Neutrophil (primary cell): ENCODE measurements at regions not wholly inside any gene's neighbourhood (a gene's known extent, or its start where the extent isn't known, plus 50 kb on each side); places are given as distances from the start of the nearest gene placed in this dataset.

ENCODE experiments used
- H3K27ac ChIP-seq: fragments of 200-600 bp; sonication (generic); 2 replicates; pipeline ENCODE4 v1.5.1; 2016; ENCODE audit warnings: mild to moderate bottlenecking, moderate library complexity
- H3K27me3 ChIP-seq: fragments of 200-600 bp; sonication (generic); 2 replicates; pipeline ENCODE4 v1.6.0; 2016; ENCODE audit warnings: mild to moderate bottlenecking
- H3K36me3 ChIP-seq: fragments of 200-600 bp; sonication (generic); 2 replicates; pipeline ENCODE4 v1.5.1; 2017
- H3K4me1 ChIP-seq, 2 experiments: fragments of 200-600 bp in 1 of 2; sonication (generic) in 1 of 2; 1 replicate in 1 of 2; 2 replicates in 1 of 2; pipeline versions ENCODE4 v1.5.1 to v1.6.1; 2013 to 2016; ENCODE audit warnings: low read depth in 1 of 2, low read length in 1 of 2, mild to moderate bottlenecking in 1 of 2, moderate library complexity in 1 of 2; ENCODE audit not compliant: control insufficient read depth in 1 of 2, insufficient read depth in 1 of 2
- H3K4me3 ChIP-seq, 2 experiments: fragments of 200-600 bp in 1 of 2; sonication (generic) in 1 of 2; 1 replicate in 1 of 2; 2 replicates in 1 of 2; pipeline ENCODE4 v1.5.1; 2013 to 2016; ENCODE audit warnings: low read depth in 1 of 2, low read length in 1 of 2, mild to moderate bottlenecking in 1 of 2, moderate library complexity in 1 of 2
- H3K9me3 ChIP-seq: fragments of 200-600 bp; sonication (generic); 2 replicates; pipeline ENCODE4 v1.5.1; 2016
- TF ChIP-seq, protein P1 (sequence below): fragments of 200-600 bp; sonication (generic); IDR thresholded peaks from 2 replicates; pipeline ENCODE4 v1.5.1; 2016; ENCODE audit warnings: antibody characterized with exemption

DNA sequence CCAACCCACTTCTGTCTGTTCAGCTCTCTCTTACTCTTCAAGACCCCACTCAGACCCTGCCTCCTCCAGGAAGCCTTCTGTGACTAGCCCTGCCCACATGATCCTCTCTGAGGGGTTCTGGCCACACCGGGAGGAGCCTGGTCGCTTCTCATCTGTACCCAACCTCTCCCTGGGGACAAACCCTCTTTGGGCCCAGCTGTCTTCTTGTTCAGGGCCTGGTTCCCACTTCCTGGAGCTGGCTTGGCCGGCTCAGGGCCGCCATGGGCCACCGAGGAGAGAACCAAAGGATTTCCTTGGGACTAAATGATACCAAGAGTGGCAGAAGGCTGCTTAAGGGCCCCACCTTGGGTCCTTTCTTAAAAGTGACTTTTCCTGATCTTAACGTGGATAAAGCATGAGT lies 124.7 kb upstream of the ZBTB40 start:
- no peak overlapping the region for H3K27ac ChIP-seq
- H3K27me3 ChIP-seq: peaks cover 6% of the 10 kb centered on the region
- no peaks in the 10 kb centered on the region for H3K9me3 ChIP-seq
- no peak overlapping the region for H3K4me3 ChIP-seq
- TF ChIP-seq, protein P1, sequence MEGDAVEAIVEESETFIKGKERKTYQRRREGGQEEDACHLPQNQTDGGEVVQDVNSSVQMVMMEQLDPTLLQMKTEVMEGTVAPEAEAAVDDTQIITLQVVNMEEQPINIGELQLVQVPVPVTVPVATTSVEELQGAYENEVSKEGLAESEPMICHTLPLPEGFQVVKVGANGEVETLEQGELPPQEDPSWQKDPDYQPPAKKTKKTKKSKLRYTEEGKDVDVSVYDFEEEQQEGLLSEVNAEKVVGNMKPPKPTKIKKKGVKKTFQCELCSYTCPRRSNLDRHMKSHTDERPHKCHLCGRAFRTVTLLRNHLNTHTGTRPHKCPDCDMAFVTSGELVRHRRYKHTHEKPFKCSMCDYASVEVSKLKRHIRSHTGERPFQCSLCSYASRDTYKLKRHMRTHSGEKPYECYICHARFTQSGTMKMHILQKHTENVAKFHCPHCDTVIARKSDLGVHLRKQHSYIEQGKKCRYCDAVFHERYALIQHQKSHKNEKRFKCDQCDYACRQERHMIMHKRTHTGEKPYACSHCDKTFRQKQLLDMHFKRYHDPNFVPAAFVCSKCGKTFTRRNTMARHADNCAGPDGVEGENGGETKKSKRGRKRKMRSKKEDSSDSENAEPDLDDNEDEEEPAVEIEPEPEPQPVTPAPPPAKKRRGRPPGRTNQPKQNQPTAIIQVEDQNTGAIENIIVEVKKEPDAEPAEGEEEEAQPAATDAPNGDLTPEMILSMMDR: no peak
- no peaks in the 10 kb centered on the region for H3K36me3 ChIP-seq
- H3K4me1 ChIP-seq: no peaks in the 10 kb centered on the region

DNA sequence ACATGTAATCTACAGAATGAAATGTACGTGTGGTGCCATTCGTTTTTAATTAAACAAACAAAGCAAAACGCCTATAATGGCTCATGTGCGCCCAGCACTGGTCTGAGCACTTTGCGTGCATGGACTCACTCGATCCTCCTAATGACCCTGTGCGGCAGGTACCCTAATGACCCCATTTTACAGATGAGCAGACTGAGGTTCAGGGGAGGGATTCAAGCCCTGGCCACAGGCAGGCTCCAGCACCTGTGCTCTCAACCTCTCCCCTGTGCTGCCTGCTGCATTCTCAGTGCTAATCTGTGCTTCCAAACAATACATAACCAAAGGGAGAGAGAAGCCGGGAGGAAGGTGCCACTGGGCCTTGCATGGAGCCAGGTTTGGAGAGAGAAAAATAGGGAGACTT lies 124.2 kb upstream of the ZBTB40 start:
- Histone ChIP-seq H3K27me3 (peaks cover 6% of the 10 kb centered on the region), H3K4me1 (no peaks in the 10 kb centered on the region), H3K27ac (no peak overlapping the region), H3K36me3 (no peaks in the 10 kb centered on the region), H3K9me3 (no peaks in the 10 kb centered on the region), H3K4me3 (no peak overlapping the region)
- TF ChIP-seq, protein P1: no peak

DNA sequence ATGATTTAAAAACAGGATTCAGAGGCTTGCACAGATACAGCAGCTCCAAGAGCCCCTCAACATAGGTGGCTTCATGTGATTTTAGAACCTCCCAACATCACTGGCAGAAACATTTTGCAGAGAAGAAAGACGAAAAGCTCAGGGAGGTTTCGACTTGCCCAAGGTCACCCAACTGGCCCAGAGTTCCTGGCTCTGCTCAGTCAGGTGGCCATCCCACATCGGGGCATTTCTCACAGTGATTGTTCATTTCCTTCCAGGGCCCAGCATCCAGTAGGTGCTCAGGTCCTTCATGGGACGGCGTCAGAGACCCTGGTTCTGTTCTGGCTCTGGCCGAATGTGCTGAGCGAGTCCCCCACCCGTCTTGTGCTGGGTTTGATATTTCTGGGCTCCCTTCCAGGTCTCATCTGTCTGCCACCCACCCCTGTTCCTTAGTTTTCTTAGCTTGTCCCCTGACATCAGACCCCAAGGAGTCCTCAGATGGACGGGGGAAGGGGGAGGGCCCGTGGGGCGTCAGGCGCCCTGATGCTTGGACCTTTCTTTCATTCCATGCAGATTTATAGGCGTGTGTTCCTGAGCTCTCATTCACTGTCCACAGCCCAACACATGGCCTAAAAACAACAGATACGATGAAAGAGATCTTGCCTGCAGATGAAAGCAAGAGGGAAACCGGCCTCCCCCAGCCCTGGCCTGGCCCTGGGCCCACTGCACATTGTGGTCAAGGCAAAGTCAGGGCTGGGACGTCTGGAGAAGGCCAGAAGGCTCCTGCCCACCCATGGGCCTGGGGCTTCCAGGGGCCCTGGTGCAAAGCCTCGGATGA lies 123.1 kb upstream of the ZBTB40 start:
- Histone ChIP-seq H3K4me3 (no peak overlapping the region), H3K4me1 (no peaks in the 10 kb centered on the region)
- TF ChIP-seq, protein P1: no peak

DNA sequence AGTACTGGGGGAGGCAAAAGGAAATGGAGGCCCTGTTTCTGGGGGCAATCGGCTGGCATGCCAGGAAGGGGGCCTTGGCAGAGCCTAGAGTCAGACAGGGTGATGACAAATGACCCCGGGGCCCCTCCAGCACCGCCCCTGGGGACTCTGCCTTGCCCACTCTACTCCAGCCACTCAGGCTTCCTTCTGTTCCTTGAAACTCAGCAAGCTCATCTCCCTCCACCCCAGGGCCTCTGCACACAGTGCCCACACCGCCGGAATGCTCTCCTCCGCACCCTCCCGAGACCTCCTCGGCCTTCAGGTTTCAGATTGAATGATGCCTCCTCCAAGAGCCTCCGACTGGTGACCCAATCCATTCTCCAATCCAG lies 122.5 kb upstream of the ZBTB40 start:
- Histone ChIP-seq H3K36me3 (no peaks in the 10 kb centered on the region), H3K4me1 (no peaks in the 10 kb centered on the region), H3K9me3 (no peaks in the 10 kb centered on the region), H3K27me3 (peaks cover 10% of the 10 kb centered on the region), H3K27ac (no peak overlapping the region), H3K4me3 (no peak overlapping the region)
- TF ChIP-seq, protein P1: no peak

More for the DNA sequence above, 123.1 kb upstream of the ZBTB40 start:
- peaks cover 6% of the 10 kb centered on the region for H3K27me3 ChIP-seq
- H3K9me3 ChIP-seq: no peaks in the 10 kb centered on the region
- H3K36me3 ChIP-seq: no peaks in the 10 kb centered on the region
- no peak overlapping the region for H3K27ac ChIP-seq

DNA sequence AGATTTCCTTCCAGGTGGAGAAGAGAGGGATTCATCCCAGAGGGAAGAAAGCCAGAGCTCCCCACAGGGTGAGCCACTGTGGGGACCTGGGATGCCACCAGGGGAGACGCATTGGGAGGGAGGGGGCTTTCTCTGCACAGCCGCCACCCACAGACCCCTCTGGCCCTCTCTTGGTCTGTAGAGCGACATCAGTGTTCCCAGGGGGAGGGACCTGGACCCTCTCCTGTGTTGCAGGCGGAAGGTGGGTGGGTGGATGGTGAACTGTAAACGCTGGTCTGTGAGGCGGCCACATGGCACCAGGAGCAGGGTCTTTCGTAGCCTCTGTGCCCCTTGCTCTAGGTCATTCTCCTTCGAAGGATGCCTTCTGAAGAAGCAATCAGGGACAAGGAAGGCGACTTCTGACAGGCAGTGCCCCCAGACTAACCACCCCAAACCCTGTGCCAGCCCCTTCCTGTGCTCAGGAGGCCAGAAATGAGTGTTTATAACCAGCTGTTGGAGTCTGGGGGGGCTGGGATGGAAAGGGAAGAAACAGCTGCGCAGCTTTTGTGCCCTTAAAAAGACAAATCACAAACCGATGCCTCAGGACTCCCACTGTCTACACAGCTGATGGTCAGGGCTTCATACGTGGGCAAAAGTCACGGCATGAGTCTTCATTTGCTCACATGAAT lies 121.4 kb upstream of the ZBTB40 start:
- no peaks in the 10 kb centered on the region for H3K9me3 ChIP-seq
- no peaks in the 10 kb centered on the region for H3K4me1 ChIP-seq
- no peaks in the 10 kb centered on the region for H3K36me3 ChIP-seq
- H3K4me3 ChIP-seq: no peak overlapping the region
- TF ChIP-seq, protein P1: no peak
- H3K27ac ChIP-seq: no peak overlapping the region
- peaks cover 11% of the 10 kb centered on the region for H3K27me3 ChIP-seq
